Vagina (tissue), 2 donors: ENCODE measurements at regions not wholly inside any gene's neighbourhood (a gene's known extent, or its start where the extent isn't known, plus 50 kb on each side); places are given as distances from the start of the nearest gene placed in this dataset.

Source experiments
- DNase-seq, 2 donors: peaks; one replicate each; pipeline ENCODE4 v3.0.0-alpha.2; 2017; ENCODE audit errors: extremely low spot score in 2 of 2
- H3K27ac ChIP-seq: fragments of 200-600 bp; sonication (generic); one replicate; pipeline ENCODE4 v1.5.1; 2019
- H3K27me3 ChIP-seq: fragments of 200-600 bp; sonication (generic); one replicate; pipeline ENCODE4 v1.5.1; 2019
- H3K36me3 ChIP-seq, 2 donors: fragments of 200-600 bp; sonication (generic); one replicate each; pipeline ENCODE4 v1.5.1; 2017 to 2019
- H3K4me1 ChIP-seq: fragments of 200-600 bp; sonication (generic); one replicate; pipeline ENCODE4 v1.5.1; 2019
- H3K4me3 ChIP-seq, 2 donors: fragments of 200-600 bp; sonication (generic); 1 replicate in 1 of 2; 2 replicates in 1 of 2; pipeline ENCODE4 v1.5.1; 2016 to 2019
- H3K9me3 ChIP-seq: fragments of 200-600 bp; sonication (generic); one replicate; pipeline ENCODE4 v1.5.1; 2019
- CTCF ChIP-seq, 3 experiments: fragments of 450-650 bp in 2 of 3; fragments of 200-600 bp in 1 of 3; sonication (generic) in 1 of 3; IDR thresholded peaks; one replicate each; pipeline ENCODE4 v1.5.1; 2017 to 2019; ENCODE audit warnings: antibody characterized with exemption in 3 of 3, mild to moderate bottlenecking in 2 of 3, moderate library complexity in 2 of 3
- POLR2A ChIP-seq, 2 donors: fragments of 450-650 bp; IDR thresholded peaks; one replicate each; pipeline ENCODE4 v1.6.1; 2017; ENCODE audit warnings: antibody characterized with exemption in 2 of 2, mild to moderate bottlenecking in 2 of 2, moderate library complexity in 2 of 2
- POLR2AphosphoS5 ChIP-seq, 2 donors: sonication (generic); formaldehyde crosslinking; IDR thresholded peaks; one replicate each; pipeline ENCODE4 v1.9.0; 2017; ENCODE audit warnings: antibody characterized with exemption in 2 of 2, mild to moderate bottlenecking in 2 of 2, low read depth in 1 of 2; ENCODE audit not compliant: insufficient read depth in 1 of 2
- intact Hi-C: fragments of 100-400 bp; cut with DNase I; formaldehyde crosslinking; loops from one replicate; pipeline ENCODE4 v1.15.1; 2023

GRCh38 chr1:9453779-9454418 is 85.4 kb upstream of the SLC25A33 start:
- no peak overlapping the region for H3K27ac ChIP-seq
- H3K9me3 ChIP-seq = no peaks in the 10 kb centered on the region
- no peak for DNase-seq
- no peaks in the 10 kb centered on the region for H3K27me3 ChIP-seq
- peaks cover 34% of the 10 kb centered on the region for H3K4me1 ChIP-seq
- H3K4me3 ChIP-seq = no peak overlapping the region
- intact Hi-C loops = no loop called here
- H3K36me3 ChIP-seq = no peaks in the 10 kb centered on the region
- TF ChIP-seq POLR2AphosphoS5 (IDR thresholded peaks at IDR 0.05; ENCODE audit: insufficient read depth in 1 of 2, low read depth in 1 of 2) = no peak
- TF ChIP-seq POLR2A (IDR thresholded peaks at IDR 0.05) = no peak
- TF ChIP-seq CTCF (IDR thresholded peaks at IDR 0.05) = no peak

GRCh38 chr1:9454494-9455066 is 84.7 kb upstream of the SLC25A33 start:
- H3K4me3 ChIP-seq = no peak overlapping the region
- TF ChIP-seq POLR2AphosphoS5 (IDR thresholded peaks at IDR 0.05; ENCODE audit: insufficient read depth in 1 of 2, low read depth in 1 of 2) (no peak), POLR2A (IDR thresholded peaks at IDR 0.05) (no peak), CTCF (IDR thresholded peaks at IDR 0.05) (no peak)
- intact Hi-C loops = loop anchor here (5.0 kb wide), 1 partner anchor 167 kb away; no protein-coding TSS in a partner anchor

GRCh38 chr1:9455487-9456234 is 83.6 kb upstream of the SLC25A33 start:
- Histone ChIP-seq H3K27me3 (no peaks in the 10 kb centered on the region), H3K4me1 (peaks cover 19% of the 10 kb centered on the region), H3K27ac (peak overlapping the region; percentile 48), H3K9me3 (no peaks in the 10 kb centered on the region), H3K4me3 (no peak overlapping the region), H3K36me3 (no peaks in the 10 kb centered on the region)
- intact Hi-C loops = loop anchor here (5.0 kb wide), 1 partner anchor 168 kb away; no protein-coding TSS in a partner anchor
- no peak for DNase-seq
- TF ChIP-seq CTCF (IDR thresholded peaks at IDR 0.05) (peak; percentile 61 to 75 (median 74)), POLR2A (IDR thresholded peaks at IDR 0.05) (no peak), POLR2AphosphoS5 (IDR thresholded peaks at IDR 0.05; ENCODE audit: insufficient read depth in 1 of 2, low read depth in 1 of 2) (peak in 1 of 2 donors; percentile 8)

More at GRCh38 chr1:9454494-9455066, 84.7 kb upstream of the SLC25A33 start:
- Histone ChIP-seq H3K4me1 (peaks cover 27% of the 10 kb centered on the region), H3K36me3 (no peaks in the 10 kb centered on the region), H3K27ac (no peak overlapping the region), H3K27me3 (no peaks in the 10 kb centered on the region), H3K9me3 (no peaks in the 10 kb centered on the region)
- DNase-seq = no peak

- Histone ChIP-seq H3K27me3 (no peaks in the 10 kb centered on the region), H3K9me3 (no peaks in the 10 kb centered on the region), H3K4me1 (peaks cover 13% of the 10 kb centered on the region), H3K36me3 (no peaks in the 10 kb centered on the region), H3K4me3 (no peak overlapping the region), H3K27ac (no peak overlapping the region)
- TF ChIP-seq POLR2A (IDR thresholded peaks at IDR 0.05) (no peak), POLR2AphosphoS5 (IDR thresholded peaks at IDR 0.05; ENCODE audit: insufficient read depth in 1 of 2, low read depth in 1 of 2) (no peak), CTCF (IDR thresholded peaks at IDR 0.05) (no peak)
- intact Hi-C loops = loop anchor here (5.0 kb wide), 1 partner anchor 170 kb away; no protein-coding TSS in a partner anchor
- DNase-seq = no peak
These were observed 82.4 kb upstream of the SLC25A33 start for GRCh38 chr1:9456833-9457232.
